HepG2 (cell line): ENCODE measurements at regions not wholly inside any gene's neighbourhood (a gene's known extent, or its start where the extent isn't known, plus 50 kb on each side); places are given as distances from the start of the nearest gene placed in this dataset.

Experiments
- AHDC1 ChIP-seq: sonication (generic); formaldehyde crosslinking; IDR thresholded peaks from 2 replicates; pipeline ENCODE4 v1.5.1; 2020; ENCODE audit warnings: mild to moderate bottlenecking, missing genetic modification reagents, borderline replicate concordance
- FOXA1 ChIP-seq, 2 experiments: fragments of 450-650 bp in 1 of 2; sonication (generic) in 1 of 2; formaldehyde crosslinking in 1 of 2; IDR thresholded peaks; 2 replicates each; pipeline versions ENCODE4 v1.4.0 to v1.6.1; 2016 to 2020; ENCODE audit warnings: missing genetic modification reagents in 1 of 2
- HHEX ChIP-seq: IDR thresholded peaks from 2 replicates; pipeline ENCODE4 v1.6.1; 2016; ENCODE audit warnings: control low read depth
- HMG20B ChIP-seq: conservative IDR thresholded peaks from 2 replicates; pipeline ENCODE4 v1.6.1; 2016; ENCODE audit warnings: missing genetic modification reagents, missing compliant biosample characterization
- HOXA5 ChIP-seq: sonication (generic); formaldehyde crosslinking; IDR thresholded peaks from 2 replicates; pipeline ENCODE4 v1.4.0; 2020; ENCODE audit warnings: missing genetic modification reagents
- ISL2 ChIP-seq: sonication (generic); formaldehyde crosslinking; IDR thresholded peaks from 2 replicates; pipeline ENCODE4 v1.5.0; 2020; ENCODE audit warnings: missing genetic modification reagents
- KDM2A ChIP-seq: sonication (generic); formaldehyde crosslinking; IDR thresholded peaks from 2 replicates; pipeline ENCODE4 v1.4.0; 2020; ENCODE audit warnings: low read depth, missing genetic modification reagents, borderline replicate concordance
- KLF13 ChIP-seq: sonication (generic); formaldehyde crosslinking; IDR thresholded peaks from 2 replicates; pipeline ENCODE4 v1.4.0; 2020; ENCODE audit warnings: mild to moderate bottlenecking, missing genetic modification reagents
- MIXL1 ChIP-seq: IDR thresholded peaks from 2 replicates; pipeline ENCODE4 v1.6.1; 2016
- RARA ChIP-seq: IDR thresholded peaks from 2 replicates; pipeline ENCODE4 v1.6.1; 2016; ENCODE audit warnings: missing genetic modification reagents, missing compliant biosample characterization
- SRY ChIP-seq: sonication (generic); formaldehyde crosslinking; IDR thresholded peaks from 2 replicates; pipeline ENCODE4 v1.8.0; 2022; ENCODE audit warnings: mild to moderate bottlenecking, missing genetic modification reagents
- TAF1 ChIP-seq: sonication (generic); formaldehyde crosslinking; IDR thresholded peaks from 2 replicates; pipeline ENCODE4 v1.4.0; 2020; ENCODE audit warnings: missing genetic modification reagents
- TEAD2 ChIP-seq: sonication (generic); formaldehyde crosslinking; IDR thresholded peaks from 2 replicates; pipeline ENCODE4 v1.9.0; 2021; ENCODE audit warnings: missing genetic modification reagents
- TOPORS ChIP-seq: sonication (generic); formaldehyde crosslinking; IDR thresholded peaks from 2 replicates; pipeline ENCODE4 v1.8.0; 2023; ENCODE audit warnings: mild to moderate bottlenecking, missing genetic modification reagents
- ZFP90 ChIP-seq: sonication (generic); formaldehyde crosslinking; IDR thresholded peaks from 2 replicates; pipeline ENCODE4 v1.8.0; 2022; ENCODE audit warnings: missing genetic modification reagents, mild to moderate bottlenecking, inconsistent platforms, borderline replicate concordance
- ZMAT3 ChIP-seq: sonication (generic); formaldehyde crosslinking; conservative IDR thresholded peaks from 2 replicates; pipeline ENCODE4 v1.7.0; 2021; ENCODE audit warnings: missing genetic modification reagents
- ZNF124 ChIP-seq: sonication (generic); formaldehyde crosslinking; IDR thresholded peaks from 2 replicates; pipeline ENCODE4 v1.4.0; 2020; ENCODE audit warnings: missing genetic modification reagents
- ZNF430 ChIP-seq: sonication (generic); formaldehyde crosslinking; IDR thresholded peaks from 2 replicates; pipeline ENCODE4 v1.9.0; 2021; ENCODE audit warnings: mild to moderate bottlenecking, missing genetic modification reagents
- ZNF607 ChIP-seq: sonication (generic); formaldehyde crosslinking; IDR thresholded peaks from 2 replicates; pipeline ENCODE4 v1.5.1; 2020; ENCODE audit warnings: missing genetic modification reagents, mild to moderate bottlenecking, borderline replicate concordance
- ZNF674 ChIP-seq: sonication (generic); formaldehyde crosslinking; IDR thresholded peaks from 2 replicates; pipeline ENCODE4 v1.5.0; 2020; ENCODE audit warnings: low read depth, mild to moderate bottlenecking, missing genetic modification reagents
- TF ChIP-seq, protein P1 (sequence below): sonication (generic); formaldehyde crosslinking; IDR thresholded peaks from 2 replicates; pipeline ENCODE4 v1.8.0; 2022; ENCODE audit warnings: missing genetic modification reagents, low read depth, mild to moderate bottlenecking, borderline replicate concordance
- TF ChIP-seq, protein P2 (sequence below): sonication (generic); formaldehyde crosslinking; IDR thresholded peaks from 2 replicates; pipeline ENCODE4 v1.4.0; 2020; ENCODE audit warnings: missing genetic modification reagents, borderline replicate concordance

GRCh38 chr16:54430491-54431030, 144.0 kb upstream of the IRX3 start (continued):
- TF ChIP-seq ZMAT3 (CRISPR knock-in tag) (0 out of 2 replicates have a peak, but pooled peaks have one; percentile 40), KLF13 (CRISPR knock-in tag) (no peak), TAF1 (CRISPR knock-in tag) (no peak), RARA (CRISPR knock-in tag) (peak; percentile 45; the same call in 1 of the 2 replicates), FOXA1 (IDR thresholded peaks at IDR 0.05) (peak; percentile 59), FOXA1 (CRISPR knock-in tag; IDR thresholded peaks at IDR 0.05) (peak; percentile 95), ZNF430 (CRISPR knock-in tag) (no peak), HMG20B (peak; percentile 88), ZNF674 (no peak), TOPORS (CRISPR knock-in tag) (no peak), SRY (CRISPR knock-in tag) (no peak), ISL2 (CRISPR knock-in tag) (peak; percentile 85), HHEX (CRISPR knock-in tag) (peak; percentile 76; the same call in 1 of the 2 replicates), ZFP90 (CRISPR knock-in tag) (no peak), MIXL1 (CRISPR knock-in tag) (peak; percentile 56; the same call in 1 of the 2 replicates), TEAD2 (no peak), ZNF607 (CRISPR knock-in tag) (peak; percentile 63; the same call in 1 of the 2 replicates), ZNF124 (CRISPR knock-in tag) (no peak), HOXA5 (CRISPR knock-in tag) (peak; percentile 95), AHDC1 (peak; percentile 84; the same call in 1 of the 2 replicates), KDM2A (CRISPR knock-in tag) (peak; percentile 42; the same call in 1 of the 2 replicates)
- TF ChIP-seq, protein P1, sequence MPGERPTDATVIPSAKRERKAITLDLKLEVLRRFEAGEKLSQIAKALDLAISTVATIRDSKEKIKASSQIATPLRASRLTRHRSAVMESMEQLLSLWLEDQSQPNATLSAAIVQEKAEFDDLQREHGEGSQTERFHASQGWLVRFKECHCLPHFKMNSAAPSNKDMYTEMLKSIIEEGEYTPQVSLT (CRISPR knock-in tag): no peak
- TF ChIP-seq, protein P2, sequence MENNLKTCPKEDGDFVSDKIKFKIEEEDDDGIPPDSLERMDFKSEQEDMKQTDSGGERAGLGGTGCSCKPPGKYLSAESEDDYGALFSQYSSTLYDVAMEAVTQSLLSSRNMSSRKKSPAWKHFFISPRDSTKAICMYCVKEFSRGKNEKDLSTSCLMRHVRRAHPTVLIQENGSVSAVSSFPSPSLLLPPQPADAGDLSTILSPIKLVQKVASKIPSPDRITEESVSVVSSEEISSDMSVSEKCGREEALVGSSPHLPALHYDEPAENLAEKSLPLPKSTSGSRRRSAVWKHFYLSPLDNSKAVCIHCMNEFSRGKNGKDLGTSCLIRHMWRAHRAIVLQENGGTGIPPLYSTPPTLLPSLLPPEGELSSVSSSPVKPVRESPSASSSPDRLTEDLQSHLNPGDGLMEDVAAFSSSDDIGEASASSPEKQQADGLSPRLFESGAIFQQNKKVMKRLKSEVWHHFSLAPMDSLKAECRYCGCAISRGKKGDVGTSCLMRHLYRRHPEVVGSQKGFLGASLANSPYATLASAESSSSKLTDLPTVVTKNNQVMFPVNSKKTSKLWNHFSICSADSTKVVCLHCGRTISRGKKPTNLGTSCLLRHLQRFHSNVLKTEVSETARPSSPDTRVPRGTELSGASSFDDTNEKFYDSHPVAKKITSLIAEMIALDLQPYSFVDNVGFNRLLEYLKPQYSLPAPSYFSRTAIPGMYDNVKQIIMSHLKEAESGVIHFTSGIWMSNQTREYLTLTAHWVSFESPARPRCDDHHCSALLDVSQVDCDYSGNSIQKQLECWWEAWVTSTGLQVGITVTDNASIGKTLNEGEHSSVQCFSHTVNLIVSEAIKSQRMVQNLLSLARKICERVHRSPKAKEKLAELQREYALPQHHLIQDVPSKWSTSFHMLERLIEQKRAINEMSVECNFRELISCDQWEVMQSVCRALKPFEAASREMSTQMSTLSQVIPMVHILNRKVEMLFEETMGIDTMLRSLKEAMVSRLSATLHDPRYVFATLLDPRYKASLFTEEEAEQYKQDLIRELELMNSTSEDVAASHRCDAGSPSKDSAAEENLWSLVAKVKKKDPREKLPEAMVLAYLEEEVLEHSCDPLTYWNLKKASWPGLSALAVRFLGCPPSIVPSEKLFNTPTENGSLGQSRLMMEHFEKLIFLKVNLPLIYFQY: 0 out of 2 replicates have a peak, but pooled peaks have one; percentile 41
